Adrenal gland (tissue), 5 donors: ENCODE measurements at regions not wholly inside any gene's neighbourhood (a gene's known extent, or its start where the extent isn't known, plus 50 kb on each side); places are given as distances from the start of the nearest gene placed in this dataset.

Experiments
- POLR2A ChIP-seq, 2 donors: fragments of 450-650 bp; IDR thresholded peaks; one replicate each; pipeline ENCODE4 v1.6.1; 2017; ENCODE audit warnings: antibody characterized with exemption in 2 of 2, mild to moderate bottlenecking in 2 of 2, moderate library complexity in 1 of 2
- TF ChIP-seq, protein P1 (sequence below), 6 experiments: fragments of 450-650 bp in 4 of 6; fragments of 200-600 bp in 2 of 6; sonication (generic) in 1 of 6; IDR thresholded peaks; 1 replicate in 5 of 6; 2 replicates in 1 of 6; pipeline versions ENCODE4 v1.5.1 to v1.8.0; 2016 to 2021; ENCODE audit warnings: antibody characterized with exemption in 6 of 6, mild to moderate bottlenecking in 2 of 6, moderate library complexity in 1 of 6
- donor health status: DM: no; HTN: no; CAD: no.

DNA sequence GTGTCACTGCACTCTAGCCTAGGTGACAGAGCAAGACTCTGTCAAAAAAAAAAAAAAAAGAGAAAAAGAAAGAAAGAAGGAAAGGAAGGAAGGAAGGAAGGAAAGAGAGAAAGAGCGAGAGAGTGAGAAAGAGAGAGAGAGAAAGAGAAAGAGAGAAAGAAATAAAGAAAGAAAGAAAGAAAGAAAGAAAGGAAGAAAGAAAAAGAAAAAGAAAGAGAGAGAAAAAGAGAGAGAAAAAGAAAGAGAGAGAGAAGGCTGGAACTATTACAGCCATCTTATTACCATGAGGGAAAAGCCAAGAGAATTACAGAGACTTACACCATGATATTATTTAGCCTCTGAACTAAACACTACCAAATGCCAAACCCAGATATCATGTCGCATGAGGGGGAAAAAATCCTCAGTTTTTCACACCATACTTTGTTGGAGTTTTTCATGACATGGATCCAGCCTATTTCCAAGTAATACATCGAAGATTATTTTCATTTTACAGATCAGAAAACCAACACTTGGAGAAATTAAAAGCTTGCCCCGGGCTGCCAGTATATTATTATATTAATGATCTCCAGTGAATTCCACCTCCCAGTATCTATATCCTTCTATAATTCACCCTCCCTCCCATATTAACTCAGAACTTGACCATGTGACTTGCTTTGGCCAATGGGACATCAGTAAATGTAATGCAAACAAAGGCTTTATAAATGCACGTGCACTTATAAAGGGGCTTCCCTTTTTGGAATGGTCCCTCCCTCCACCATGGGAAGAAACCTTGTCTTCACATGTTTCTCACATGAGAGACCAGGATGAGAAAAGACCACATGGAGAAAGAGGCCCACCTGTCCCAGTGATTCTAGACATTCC, 148.6 kb downstream of the MIS18A start:
- TF ChIP-seq, protein P1, sequence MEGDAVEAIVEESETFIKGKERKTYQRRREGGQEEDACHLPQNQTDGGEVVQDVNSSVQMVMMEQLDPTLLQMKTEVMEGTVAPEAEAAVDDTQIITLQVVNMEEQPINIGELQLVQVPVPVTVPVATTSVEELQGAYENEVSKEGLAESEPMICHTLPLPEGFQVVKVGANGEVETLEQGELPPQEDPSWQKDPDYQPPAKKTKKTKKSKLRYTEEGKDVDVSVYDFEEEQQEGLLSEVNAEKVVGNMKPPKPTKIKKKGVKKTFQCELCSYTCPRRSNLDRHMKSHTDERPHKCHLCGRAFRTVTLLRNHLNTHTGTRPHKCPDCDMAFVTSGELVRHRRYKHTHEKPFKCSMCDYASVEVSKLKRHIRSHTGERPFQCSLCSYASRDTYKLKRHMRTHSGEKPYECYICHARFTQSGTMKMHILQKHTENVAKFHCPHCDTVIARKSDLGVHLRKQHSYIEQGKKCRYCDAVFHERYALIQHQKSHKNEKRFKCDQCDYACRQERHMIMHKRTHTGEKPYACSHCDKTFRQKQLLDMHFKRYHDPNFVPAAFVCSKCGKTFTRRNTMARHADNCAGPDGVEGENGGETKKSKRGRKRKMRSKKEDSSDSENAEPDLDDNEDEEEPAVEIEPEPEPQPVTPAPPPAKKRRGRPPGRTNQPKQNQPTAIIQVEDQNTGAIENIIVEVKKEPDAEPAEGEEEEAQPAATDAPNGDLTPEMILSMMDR (IDR thresholded peaks at IDR 0.05) = no peak
- TF ChIP-seq POLR2A (IDR thresholded peaks at IDR 0.05) = no peak
